OCI-LY3 (cell line): ENCODE measurements at regions not wholly inside any gene's neighbourhood (a gene's known extent, or its start where the extent isn't known, plus 50 kb on each side); places are given as distances from the start of the nearest gene placed in this dataset.

ENCODE experiments used
- H2AFZ ChIP-seq: fragments of 200-600, 300-600 bp; shearing (Covaris generic); 2 replicates; pipeline ENCODE4 v1.6.0; 2014; ENCODE audit warnings: antibody characterized with exemption, low read depth, low read length
- H3K27ac ChIP-seq: fragments of 200-600, 300-600 bp; sonication (generic); 2 replicates; pipeline ENCODE4 v1.5.1; 2014; ENCODE audit warnings: mild to moderate bottlenecking, low read length, moderate library complexity, mixed read lengths
- H3K27me3 ChIP-seq: fragments of 200-600, 300-600 bp; sonication (generic); 2 replicates; pipeline ENCODE4 v1.6.1; 2014; ENCODE audit warnings: low read depth, low read length, mixed read lengths
- H3K36me3 ChIP-seq: fragments of 200-600, 300-600 bp; sonication (generic); replicated peaks from 2 replicates; pipeline ENCODE3; 2014; ENCODE audit warnings: low read depth, low read length, mixed read lengths
- H3K4me1 ChIP-seq: fragments of 300-600, 200-600 bp; sonication (generic); 2 replicates; pipeline ENCODE4 v1.6.1; 2014; ENCODE audit warnings: low read length, mixed read lengths
- H3K4me2 ChIP-seq: fragments of 200-600, 300-600 bp; sonication (generic); 2 replicates; pipeline ENCODE4 v1.6.1; 2014; ENCODE audit warnings: low read length, mixed read lengths
- H3K4me3 ChIP-seq: fragments of 300-600, 200-600 bp; sonication (generic); 2 replicates; pipeline ENCODE4 v1.5.1; 2014; ENCODE audit warnings: antibody characterized with exemption, mild to moderate bottlenecking, low read length, moderate library complexity
- H3K79me2 ChIP-seq: fragments of 300-600, 200-600 bp; shearing (Covaris generic); 2 replicates; pipeline ENCODE4 v1.6.1; 2014; ENCODE audit warnings: mild to moderate bottlenecking, low read length, mixed read lengths
- H3K9ac ChIP-seq: fragments of 300-600, 200-600 bp; shearing (Covaris generic); 2 replicates; pipeline ENCODE4 v1.6.0; 2014; ENCODE audit warnings: mild to moderate bottlenecking, low read length, moderate library complexity
- H3K9me3 ChIP-seq: fragments of 200-600, 300-600 bp; shearing (Covaris generic); 2 replicates; pipeline ENCODE4 v1.6.1; 2014; ENCODE audit warnings: low read length, mixed read lengths; ENCODE audit not compliant: insufficient read depth
- H4K20me1 ChIP-seq: fragments of 200-600, 300-600 bp; sonication (generic); 2 replicates; pipeline ENCODE4 v1.6.1; 2016; ENCODE audit warnings: low read length, mixed read lengths; ENCODE audit not compliant: insufficient read depth
- EZH2phosphoT487 ChIP-seq: fragments of 200-600 bp; shearing (Covaris generic); IDR thresholded peaks from 2 replicates; pipeline ENCODE4 v1.6.1; 2018; ENCODE audit warnings: antibody characterized with exemption, mixed run types, low read depth
- TF ChIP-seq, protein P1 (sequence below): fragments of 200-600, 300-600 bp; sonication (generic); IDR thresholded peaks from 2 replicates; pipeline ENCODE4 v1.5.1; 2014; ENCODE audit warnings: antibody characterized with exemption, low read length, low read depth

DNA sequence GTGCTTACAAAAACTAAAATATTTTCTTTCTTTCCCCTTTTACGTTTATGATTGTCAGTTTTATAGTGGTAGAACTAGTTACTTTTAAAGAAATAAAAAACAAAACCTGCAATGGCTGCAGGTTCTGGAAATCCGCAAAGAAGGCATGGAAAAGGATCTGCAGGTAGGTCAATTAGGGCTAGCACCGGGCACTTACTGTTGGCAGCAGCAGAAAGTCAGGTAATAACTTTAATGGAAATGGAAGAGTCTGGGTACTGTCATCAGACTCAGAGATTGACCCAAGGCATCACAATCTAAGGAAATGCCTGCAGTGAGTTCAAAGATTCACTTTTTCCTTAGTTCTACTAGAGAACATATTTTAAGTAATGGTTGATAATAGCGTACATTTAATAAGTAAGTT, 1136.3 kb upstream of the B3GALT2 start:
- Histone ChIP-seq H4K20me1 (no peaks in the 10 kb centered on the region), H3K79me2 (no peaks in the 10 kb centered on the region), H3K27me3 (no peaks in the 10 kb centered on the region), H2AFZ (no peak overlapping the region), H3K9me3 (no peaks in the 10 kb centered on the region), H3K36me3 (no peaks in the 10 kb centered on the region), H3K9ac (no peak overlapping the region), H3K4me2 (no peak overlapping the region), H3K4me1 (no peaks in the 10 kb centered on the region), H3K27ac (no peak overlapping the region), H3K4me3 (no peak overlapping the region)
- TF ChIP-seq EZH2phosphoT487 = no peak
- TF ChIP-seq, protein P1, sequence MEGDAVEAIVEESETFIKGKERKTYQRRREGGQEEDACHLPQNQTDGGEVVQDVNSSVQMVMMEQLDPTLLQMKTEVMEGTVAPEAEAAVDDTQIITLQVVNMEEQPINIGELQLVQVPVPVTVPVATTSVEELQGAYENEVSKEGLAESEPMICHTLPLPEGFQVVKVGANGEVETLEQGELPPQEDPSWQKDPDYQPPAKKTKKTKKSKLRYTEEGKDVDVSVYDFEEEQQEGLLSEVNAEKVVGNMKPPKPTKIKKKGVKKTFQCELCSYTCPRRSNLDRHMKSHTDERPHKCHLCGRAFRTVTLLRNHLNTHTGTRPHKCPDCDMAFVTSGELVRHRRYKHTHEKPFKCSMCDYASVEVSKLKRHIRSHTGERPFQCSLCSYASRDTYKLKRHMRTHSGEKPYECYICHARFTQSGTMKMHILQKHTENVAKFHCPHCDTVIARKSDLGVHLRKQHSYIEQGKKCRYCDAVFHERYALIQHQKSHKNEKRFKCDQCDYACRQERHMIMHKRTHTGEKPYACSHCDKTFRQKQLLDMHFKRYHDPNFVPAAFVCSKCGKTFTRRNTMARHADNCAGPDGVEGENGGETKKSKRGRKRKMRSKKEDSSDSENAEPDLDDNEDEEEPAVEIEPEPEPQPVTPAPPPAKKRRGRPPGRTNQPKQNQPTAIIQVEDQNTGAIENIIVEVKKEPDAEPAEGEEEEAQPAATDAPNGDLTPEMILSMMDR = no peak

DNA sequence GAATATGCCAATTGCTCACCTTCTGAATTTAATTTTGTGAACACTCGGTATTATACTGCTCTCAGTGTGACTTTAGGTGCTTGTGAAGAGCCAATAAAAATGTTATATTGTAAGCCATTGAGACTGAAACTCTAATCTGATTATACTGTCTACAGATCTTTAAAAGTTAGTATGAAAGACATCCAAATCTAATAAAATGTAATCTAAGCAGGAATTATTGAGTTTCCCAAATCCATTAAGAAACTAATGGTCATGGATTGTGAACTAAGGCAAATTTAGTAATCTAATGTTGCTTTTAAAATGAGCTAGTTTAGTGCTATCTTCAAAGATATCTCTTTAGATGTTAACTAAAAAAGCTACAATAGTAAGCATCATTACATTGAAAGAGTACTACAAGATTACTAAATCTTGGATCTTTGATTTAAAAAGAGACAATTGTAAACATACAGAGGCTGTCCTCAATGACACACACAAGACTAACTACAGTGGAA, 1132.4 kb upstream of the B3GALT2 start:
- Histone ChIP-seq H3K36me3 (no peaks in the 10 kb centered on the region), H2AFZ (no peak overlapping the region), H3K9ac (no peak overlapping the region), H3K27ac (no peak overlapping the region), H3K27me3 (no peaks in the 10 kb centered on the region), H3K4me2 (no peak overlapping the region), H3K4me1 (no peaks in the 10 kb centered on the region), H3K4me3 (no peak overlapping the region), H3K9me3 (no peaks in the 10 kb centered on the region), H3K79me2 (no peaks in the 10 kb centered on the region), H4K20me1 (no peaks in the 10 kb centered on the region)
- TF ChIP-seq, protein P1 = no peak
- TF ChIP-seq EZH2phosphoT487 = no peak

DNA sequence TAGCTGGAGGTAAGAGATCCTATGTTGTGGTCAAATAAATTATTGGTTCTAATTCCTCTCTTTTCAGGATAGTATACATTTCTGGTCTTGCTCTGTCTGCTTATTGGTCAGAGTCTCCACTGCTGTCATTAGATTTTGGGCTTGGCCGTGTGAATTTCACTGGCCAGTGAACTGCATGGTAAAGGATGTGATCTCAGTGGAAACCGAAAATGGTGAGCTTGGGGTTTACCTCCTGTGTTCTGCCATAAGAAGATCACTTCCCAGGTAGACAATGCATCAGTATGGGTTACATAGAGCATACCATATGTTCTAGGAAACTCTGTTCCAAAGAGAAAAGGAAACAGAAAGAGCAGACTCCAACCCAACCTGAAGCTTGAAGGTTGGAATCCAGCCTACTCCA, 1123.3 kb upstream of the B3GALT2 start:
- H3K79me2 ChIP-seq = no peaks in the 10 kb centered on the region
- H3K27ac ChIP-seq = no peak overlapping the region
- no peak overlapping the region for H2AFZ ChIP-seq
- no peaks in the 10 kb centered on the region for H3K4me1 ChIP-seq
- H3K36me3 ChIP-seq = no peaks in the 10 kb centered on the region
- H3K4me3 ChIP-seq = no peak overlapping the region
- H3K9ac ChIP-seq = no peak overlapping the region
- TF ChIP-seq EZH2phosphoT487 = no peak
- TF ChIP-seq, protein P1 = no peak
- no peak overlapping the region for H3K4me2 ChIP-seq
- H4K20me1 ChIP-seq = no peaks in the 10 kb centered on the region
- no peaks in the 10 kb centered on the region for H3K9me3 ChIP-seq
- no peaks in the 10 kb centered on the region for H3K27me3 ChIP-seq

DNA sequence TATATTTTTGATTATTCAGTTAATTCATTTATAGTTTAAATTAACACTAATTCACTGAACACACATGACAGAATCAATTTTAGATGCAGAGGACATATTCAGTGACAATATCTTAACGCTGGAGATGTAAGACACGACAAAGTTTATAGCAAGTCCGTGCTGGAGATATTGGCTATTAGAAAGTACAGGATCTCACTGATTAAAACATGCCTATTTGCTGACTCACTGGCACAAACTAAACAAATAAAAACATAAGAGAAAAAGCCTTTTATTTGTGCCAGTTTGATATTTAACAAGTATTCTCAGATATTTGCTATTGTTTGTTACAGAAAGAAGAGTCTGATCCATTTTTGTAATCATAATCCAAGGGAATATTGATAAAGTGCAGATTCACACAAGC, 1122.9 kb upstream of the B3GALT2 start:
- H3K27me3 ChIP-seq = no peaks in the 10 kb centered on the region
- no peak overlapping the region for H2AFZ ChIP-seq
- H3K79me2 ChIP-seq = no peaks in the 10 kb centered on the region
- no peaks in the 10 kb centered on the region for H4K20me1 ChIP-seq
- H3K36me3 ChIP-seq = no peaks in the 10 kb centered on the region
- no peaks in the 10 kb centered on the region for H3K9me3 ChIP-seq
- no peak overlapping the region for H3K4me3 ChIP-seq
- H3K4me1 ChIP-seq = no peaks in the 10 kb centered on the region
- no peak overlapping the region for H3K9ac ChIP-seq
- no peak for TF ChIP-seq EZH2phosphoT487
- TF ChIP-seq, protein P1 = no peak
- H3K4me2 ChIP-seq = no peak overlapping the region
- no peak overlapping the region for H3K27ac ChIP-seq
